Amniotic stem cell (primary cell): ENCODE measurements at regions not wholly inside any gene's neighbourhood (a gene's known extent, or its start where the extent isn't known, plus 50 kb on each side); places are given as distances from the start of the nearest gene placed in this dataset.

Experiments
- DNase-seq: peaks from one replicate; lab custom pipeline; 2025; lab: John Stamatoyannopoulos, UW

- DNase-seq = no peak
Measured at GRCh38 chr5:117072439-117072838, 497.8 kb upstream of the SEMA6A start.

- DNase-seq = no peak
Measured at GRCh38 chr5:117065800-117066199, 491.2 kb upstream of the SEMA6A start.

GRCh38 chr5:117065161-117065560, 490.5 kb upstream of the SEMA6A start:
- DNase-seq = no peak

- no peak for DNase-seq
Measured at GRCh38 chr5:117060099-117060498, 485.5 kb upstream of the SEMA6A start.

GRCh38 chr5:117058740-117059139, 484.1 kb upstream of the SEMA6A start:
- DNase-seq = no peak

- DNase-seq = no peak
Measured at GRCh38 chr5:117055517-117055916, 480.9 kb upstream of the SEMA6A start.

GRCh38 chr5:117054911-117055310, 480.3 kb upstream of the SEMA6A start:
- no peak for DNase-seq

- DNase-seq = no peak
Measured at GRCh38 chr5:117054141-117054540, 479.5 kb upstream of the SEMA6A start.

GRCh38 chr5:117041926-117042595, 467.4 kb upstream of the SEMA6A start:
- DNase-seq = no peak

- no peak for DNase-seq
Measured at GRCh38 chr5:117039035-117039434, 464.4 kb upstream of the SEMA6A start.

- no peak for DNase-seq
Measured at GRCh38 chr5:117027384-117027783, 452.8 kb upstream of the SEMA6A start.

- DNase-seq = no peak
Measured at GRCh38 chr5:117020999-117021398, 446.4 kb upstream of the SEMA6A start.

GRCh38 chr5:117013280-117013877, 438.8 kb upstream of the SEMA6A start:
- DNase-seq = no peak

- no peak for DNase-seq
Measured at GRCh38 chr5:117010574-117010973, 436.0 kb upstream of the SEMA6A start.

GRCh38 chr5:116998024-116998423, 423.4 kb upstream of the SEMA6A start:
- no peak for DNase-seq

GRCh38 chr5:116992681-116993080, 418.1 kb upstream of the SEMA6A start:
- no peak for DNase-seq

- no peak for DNase-seq
Measured at GRCh38 chr5:116989995-116990394, 415.4 kb upstream of the SEMA6A start.

- no peak for DNase-seq
Measured at GRCh38 chr5:116982035-116982434, 407.4 kb upstream of the SEMA6A start.

GRCh38 chr5:116980581-116980980, 406.0 kb upstream of the SEMA6A start:
- no peak for DNase-seq

- DNase-seq = no peak
Measured at GRCh38 chr5:116976767-116977166, 402.1 kb upstream of the SEMA6A start.

- DNase-seq = no peak
Measured at GRCh38 chr5:116971131-116971530, 396.5 kb upstream of the SEMA6A start.

- no peak for DNase-seq
Measured at GRCh38 chr5:116970318-116970717, 395.7 kb upstream of the SEMA6A start.

- DNase-seq = no peak
Measured at GRCh38 chr5:116964438-116964837, 389.8 kb upstream of the SEMA6A start.

- DNase-seq = no peak
Measured at GRCh38 chr5:116961021-116961420, 386.4 kb upstream of the SEMA6A start.
